KMS-11 (cell line): ENCODE measurements at regions not wholly inside any gene's neighbourhood (a gene's known extent, or its start where the extent isn't known, plus 50 kb on each side); places are given as distances from the start of the nearest gene placed in this dataset.

Experiments used
- H2AFZ ChIP-seq: fragments of 200-600 bp; sonication (generic); 2 replicates; pipeline ENCODE4 v1.6.1; 2016; ENCODE audit warnings: antibody characterized with exemption, mixed run types, low read depth
- H3K27ac ChIP-seq: fragments of 200-600 bp; sonication (generic); 2 replicates; pipeline ENCODE4 v1.6.1; 2016; ENCODE audit warnings: mild to moderate bottlenecking, mixed run types
- H3K27me3 ChIP-seq: fragments of 200-600 bp; sonication (generic); 2 replicates; pipeline ENCODE4 v1.6.1; 2017; ENCODE audit warnings: mild to moderate bottlenecking, low read depth, mixed run types, moderate library complexity; ENCODE audit not compliant: insufficient read depth
- H3K36me3 ChIP-seq: fragments of 200-600 bp; sonication (generic); 2 replicates; pipeline ENCODE4 v1.6.1; 2017; ENCODE audit warnings: mild to moderate bottlenecking, mixed run types; ENCODE audit not compliant: insufficient read depth
- H3K4me1 ChIP-seq: fragments of 200-600 bp; sonication (generic); 2 replicates; pipeline ENCODE4 v1.6.1; 2016; ENCODE audit warnings: mild to moderate bottlenecking, low read depth, mixed run types; ENCODE audit not compliant: poor library complexity, severe bottlenecking
- H3K4me2 ChIP-seq: fragments of 200-600 bp; sonication (generic); 2 replicates; pipeline ENCODE4 v1.7.0; 2016; ENCODE audit warnings: mild to moderate bottlenecking, mixed run types
- H3K4me3 ChIP-seq: fragments of 200-600 bp; sonication (generic); IDR thresholded peaks from 2 replicates; pipeline ENCODE4 v1.6.1; 2017; ENCODE audit warnings: low read depth, low read length, mixed read lengths; ENCODE audit not compliant: insufficient read depth
- H3K79me2 ChIP-seq: fragments of 200-600 bp; sonication (generic); 2 replicates; pipeline ENCODE4 v1.6.1; 2016; ENCODE audit warnings: low read depth, mixed run types; ENCODE audit not compliant: insufficient read depth
- H3K9ac ChIP-seq: fragments of 200-600 bp; sonication (generic); 2 replicates; pipeline ENCODE4 v1.6.1; 2016; ENCODE audit warnings: mild to moderate bottlenecking, mixed run types
- H4K20me1 ChIP-seq: fragments of 200-600 bp; sonication (generic); 2 replicates; pipeline ENCODE4 v1.6.1; 2016; ENCODE audit warnings: mild to moderate bottlenecking, mixed run types; ENCODE audit not compliant: insufficient read depth
- CTCF ChIP-seq: fragments of 200-600 bp; sonication (generic); conservative IDR thresholded peaks from 2 replicates; pipeline ENCODE4 v1.6.1; 2017; ENCODE audit warnings: low read depth, mild to moderate bottlenecking, antibody characterized with exemption, low read length, moderate library complexity, mixed read lengths

GRCh38 chr18:2180586-2180985 lies 390.7 kb downstream of the METTL4 start:
- no peaks in the 10 kb centered on the region for H3K4me1 ChIP-seq
- H3K36me3 ChIP-seq = no peaks in the 10 kb centered on the region
- no peak overlapping the region for H3K4me3 ChIP-seq
- H3K27me3 ChIP-seq = no peaks in the 10 kb centered on the region
- no peak overlapping the region for H3K4me2 ChIP-seq
- H3K27ac ChIP-seq = no peak overlapping the region
- H3K79me2 ChIP-seq = no peaks in the 10 kb centered on the region
- no peak for TF ChIP-seq CTCF
- H2AFZ ChIP-seq = no peak overlapping the region
- no peaks in the 10 kb centered on the region for H4K20me1 ChIP-seq
- H3K9ac ChIP-seq = no peak overlapping the region

- Histone ChIP-seq H3K4me1 (no peaks in the 10 kb centered on the region), H3K4me3 (no peak overlapping the region), H2AFZ (no peak overlapping the region), H3K4me2 (no peak overlapping the region), H3K27me3 (no peaks in the 10 kb centered on the region), H3K79me2 (no peaks in the 10 kb centered on the region), H3K36me3 (no peaks in the 10 kb centered on the region), H3K27ac (no peak overlapping the region), H3K9ac (no peak overlapping the region), H4K20me1 (no peaks in the 10 kb centered on the region)
- TF ChIP-seq CTCF = no peak
These were observed 387.9 kb downstream of the METTL4 start for GRCh38 chr18:2183432-2183831.

GRCh38 chr18:2186967-2187366 lies 384.3 kb downstream of the METTL4 start:
- H3K27me3 ChIP-seq = no peaks in the 10 kb centered on the region
- TF ChIP-seq CTCF = no peak

GRCh38 chr18:2188258-2188657 lies 383.0 kb downstream of the METTL4 start:
- Histone ChIP-seq H4K20me1 (no peaks in the 10 kb centered on the region), H3K36me3 (no peaks in the 10 kb centered on the region), H3K27ac (no peak overlapping the region), H3K79me2 (no peaks in the 10 kb centered on the region), H3K27me3 (no peaks in the 10 kb centered on the region), H3K4me1 (no peaks in the 10 kb centered on the region), H2AFZ (no peak overlapping the region), H3K4me3 (no peak overlapping the region), H3K9ac (no peak overlapping the region), H3K4me2 (no peak overlapping the region)
- TF ChIP-seq CTCF = no peak

More at GRCh38 chr18:2186967-2187366, 384.3 kb downstream of the METTL4 start:
- no peak overlapping the region for H3K4me3 ChIP-seq
- H3K27ac ChIP-seq = no peak overlapping the region
- no peaks in the 10 kb centered on the region for H3K4me1 ChIP-seq
- no peaks in the 10 kb centered on the region for H3K79me2 ChIP-seq
- no peak overlapping the region for H3K9ac ChIP-seq
- no peak overlapping the region for H2AFZ ChIP-seq
- H3K4me2 ChIP-seq = no peak overlapping the region
- no peaks in the 10 kb centered on the region for H3K36me3 ChIP-seq
- no peaks in the 10 kb centered on the region for H4K20me1 ChIP-seq
